ENCODE measurements at regions not wholly inside any gene's neighbourhood (a gene's known extent, or its start where the extent isn't known, plus 50 kb on each side); places are given as distances from the start of the nearest gene placed in this dataset.

DNA sequence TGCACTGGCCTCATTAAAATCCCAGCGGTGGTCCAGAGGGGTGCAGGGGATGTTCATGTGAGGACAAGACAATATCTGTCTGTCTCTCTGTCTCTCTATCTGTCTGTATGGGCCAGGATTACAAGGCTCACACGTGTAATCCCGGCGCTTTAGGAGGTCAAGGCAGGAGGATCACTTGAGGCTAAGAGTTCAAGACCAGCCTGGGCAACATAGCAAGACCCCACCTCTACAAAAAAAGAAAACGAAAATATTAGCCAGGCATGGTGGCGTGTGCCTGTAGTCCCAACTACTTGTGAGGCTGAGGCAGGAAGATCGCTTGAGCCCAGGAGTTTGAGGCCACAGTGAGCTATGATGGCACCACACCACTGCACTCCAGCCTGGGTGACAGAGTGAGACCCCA, 117.1 kb downstream of the PHETA1 start:
- H3K79me2 ChIP-seq (ENCODE audit: insufficient read depth, low read length), result no peaks in the 10 kb centered on the region
- H2AFZ ChIP-seq (ENCODE audit: low read length), result no peak overlapping the region
- no peaks in the 10 kb centered on the region for H3K4me1 ChIP-seq (ENCODE audit: insufficient read depth, low read length)
- no peaks in the 10 kb centered on the region for H4K20me1 ChIP-seq (ENCODE audit: insufficient read depth, low read length)
- DNase-seq (ENCODE audit: insufficient read length, low spot score, missing footprints), result no peak
- no peak overlapping the region for H3K4me2 ChIP-seq (ENCODE audit: insufficient read depth, low read length)
- H3K36me3 ChIP-seq (ENCODE audit: insufficient read depth, low read length), result no peaks in the 10 kb centered on the region
- H3K9me3 ChIP-seq (ENCODE audit: low read depth, low read length), result no peaks in the 10 kb centered on the region
- H3K27me3 ChIP-seq (ENCODE audit: insufficient read depth, low read length), result peaks cover 7% of the 10 kb centered on the region
- H3K27ac ChIP-seq (ENCODE audit: low read depth, low read length), result no peak overlapping the region
- TF ChIP-seq CTCF (IDR thresholded peaks at IDR 0.05; ENCODE audit: extremely low read depth, low read depth, low read length), result no peak
- H3K4me3 ChIP-seq (ENCODE audit: insufficient read depth, low read length), result no peak overlapping the region

DNA sequence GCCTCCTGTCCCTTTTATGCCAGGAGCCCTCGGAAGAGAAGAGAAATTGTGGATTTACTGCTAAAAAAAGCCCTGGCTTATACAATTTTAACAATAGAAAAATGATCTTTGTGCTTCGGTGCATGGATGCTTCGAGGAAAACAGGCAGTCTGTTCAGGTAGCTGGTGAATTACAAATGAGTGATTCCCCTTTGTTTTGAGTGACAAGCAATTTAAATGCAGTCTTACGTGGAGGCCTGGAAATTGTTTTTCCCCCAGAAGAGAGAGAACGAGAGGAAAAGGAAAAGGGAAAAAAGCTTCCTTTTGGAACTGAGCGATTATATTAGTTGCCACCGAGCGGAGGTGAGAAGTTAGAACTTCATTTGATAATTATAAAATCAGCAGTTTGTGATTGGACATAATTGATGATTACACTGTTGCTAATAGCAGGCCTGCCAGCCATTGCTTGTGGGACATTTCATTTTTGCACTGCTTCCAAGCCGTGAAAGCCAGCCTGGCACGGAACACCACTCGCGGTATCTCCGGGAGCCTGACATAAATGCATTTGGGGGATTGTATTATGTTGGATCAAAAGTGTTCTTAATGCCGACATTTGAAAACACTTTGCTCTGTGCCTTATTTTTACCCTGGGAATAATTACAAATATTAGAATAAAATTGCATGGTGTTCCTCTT, 117.7 kb downstream of the PHETA1 start:
- Histone ChIP-seq H3K27ac (ENCODE audit: low read depth, low read length) (no peak overlapping the region), H3K9me3 (ENCODE audit: low read depth, low read length) (no peaks in the 10 kb centered on the region), H3K4me2 (ENCODE audit: insufficient read depth, low read length) (no peak overlapping the region), H3K36me3 (ENCODE audit: insufficient read depth, low read length) (no peaks in the 10 kb centered on the region), H3K27me3 (ENCODE audit: insufficient read depth, low read length) (peaks cover 4% of the 10 kb centered on the region), H4K20me1 (ENCODE audit: insufficient read depth, low read length) (no peaks in the 10 kb centered on the region), H3K4me1 (ENCODE audit: insufficient read depth, low read length) (no peaks in the 10 kb centered on the region), H2AFZ (ENCODE audit: low read length) (no peak overlapping the region), H3K4me3 (ENCODE audit: insufficient read depth, low read length) (no peak overlapping the region), H3K79me2 (ENCODE audit: insufficient read depth, low read length) (no peaks in the 10 kb centered on the region)
- DNase-seq (ENCODE audit: insufficient read length, low spot score, missing footprints), result no peak
- TF ChIP-seq CTCF (IDR thresholded peaks at IDR 0.05; ENCODE audit: extremely low read depth, low read depth, low read length), result no peak

DNA sequence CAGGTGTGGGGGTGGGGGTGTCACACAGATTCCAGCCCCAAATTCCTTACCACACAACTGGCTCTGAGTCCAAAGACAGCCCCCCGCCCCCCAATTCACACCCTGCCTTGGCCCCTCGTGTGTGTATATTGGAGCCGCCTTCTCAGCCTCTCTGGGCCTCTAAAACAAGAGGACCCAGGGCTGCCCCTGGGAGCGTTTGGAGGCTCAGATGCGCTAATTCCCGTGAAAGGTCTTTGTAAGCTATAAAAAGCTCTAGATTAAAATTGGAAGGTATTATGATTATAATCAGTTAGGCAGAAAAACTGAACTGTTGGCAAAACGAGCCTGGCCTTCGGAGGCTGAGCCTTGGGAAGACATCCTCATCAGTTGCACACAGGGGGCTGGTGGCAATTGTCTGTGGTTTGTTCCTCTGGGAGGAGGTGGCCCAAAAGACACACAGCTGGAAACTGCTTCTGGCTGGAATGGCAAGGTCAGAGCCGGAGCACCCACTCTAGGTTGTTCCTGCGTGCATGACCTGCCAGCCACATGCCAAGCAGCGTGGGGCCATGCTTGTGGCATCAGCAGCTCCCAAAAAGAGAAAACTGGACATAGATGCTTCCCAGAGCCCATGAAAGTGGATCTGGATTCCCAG, 118.5 kb downstream of the PHETA1 start:
- no peaks in the 10 kb centered on the region for H3K36me3 ChIP-seq (ENCODE audit: insufficient read depth, low read length)
- no peak for TF ChIP-seq CTCF (IDR thresholded peaks at IDR 0.05; ENCODE audit: extremely low read depth, low read depth, low read length)
- H3K4me1 ChIP-seq (ENCODE audit: insufficient read depth, low read length), result no peaks in the 10 kb centered on the region
- H3K4me3 ChIP-seq (ENCODE audit: insufficient read depth, low read length), result no peak overlapping the region
- peaks cover 4% of the 10 kb centered on the region for H3K27me3 ChIP-seq (ENCODE audit: insufficient read depth, low read length)
- no peak for DNase-seq (ENCODE audit: insufficient read length, low spot score, missing footprints)
- no peaks in the 10 kb centered on the region for H4K20me1 ChIP-seq (ENCODE audit: insufficient read depth, low read length)
- H3K4me2 ChIP-seq (ENCODE audit: insufficient read depth, low read length), result no peak overlapping the region
- no peak overlapping the region for H3K27ac ChIP-seq (ENCODE audit: low read depth, low read length)
- H3K79me2 ChIP-seq (ENCODE audit: insufficient read depth, low read length), result no peaks in the 10 kb centered on the region
- no peak overlapping the region for H2AFZ ChIP-seq (ENCODE audit: low read length)
- H3K9me3 ChIP-seq (ENCODE audit: low read depth, low read length), result no peaks in the 10 kb centered on the region

GRCh38 chr12:111249757-111250156, 119.1 kb downstream of the PHETA1 start:
- Histone ChIP-seq H2AFZ (ENCODE audit: low read length) (no peak overlapping the region), H3K9me3 (ENCODE audit: low read depth, low read length) (no peaks in the 10 kb centered on the region), H3K4me3 (ENCODE audit: insufficient read depth, low read length) (no peak overlapping the region), H3K27ac (ENCODE audit: low read depth, low read length) (no peak overlapping the region), H3K4me1 (ENCODE audit: insufficient read depth, low read length) (no peaks in the 10 kb centered on the region), H3K4me2 (ENCODE audit: insufficient read depth, low read length) (no peak overlapping the region), H4K20me1 (ENCODE audit: insufficient read depth, low read length) (no peaks in the 10 kb centered on the region), H3K27me3 (ENCODE audit: insufficient read depth, low read length) (peaks cover 4% of the 10 kb centered on the region), H3K79me2 (ENCODE audit: insufficient read depth, low read length) (no peaks in the 10 kb centered on the region), H3K36me3 (ENCODE audit: insufficient read depth, low read length) (no peaks in the 10 kb centered on the region)
- DNase-seq (ENCODE audit: insufficient read length, low spot score, missing footprints), result no peak
- TF ChIP-seq CTCF (IDR thresholded peaks at IDR 0.05; ENCODE audit: extremely low read depth, low read depth, low read length), result no peak
